ENCODE measurements at regions not wholly inside any gene's neighbourhood (a gene's known extent, or its start where the extent isn't known, plus 50 kb on each side); places are given as distances from the start of the nearest gene placed in this dataset.

GRCh38 chr20:16115911-16116552 lies 457.2 kb downstream of the KIF16B start:
- DNase-seq (ENCODE audit: low read depth): no peak
- no peak for TF ChIP-seq CTCF (conservative IDR thresholded peaks at IDR 0.05; ENCODE audit: control insufficient read depth, insufficient read depth, low read depth, low read length)
- no peak overlapping the region for H3K4me3 ChIP-seq (ENCODE audit: control insufficient read depth, low read depth, low read length)

GRCh38 chr20:16113736-16114135 lies 459.5 kb downstream of the KIF16B start:
- TF ChIP-seq CTCF (conservative IDR thresholded peaks at IDR 0.05; ENCODE audit: control insufficient read depth, insufficient read depth, low read depth, low read length): no peak
- DNase-seq (ENCODE audit: low read depth): no peak
- no peak overlapping the region for H3K4me3 ChIP-seq (ENCODE audit: control insufficient read depth, low read depth, low read length)

DNA sequence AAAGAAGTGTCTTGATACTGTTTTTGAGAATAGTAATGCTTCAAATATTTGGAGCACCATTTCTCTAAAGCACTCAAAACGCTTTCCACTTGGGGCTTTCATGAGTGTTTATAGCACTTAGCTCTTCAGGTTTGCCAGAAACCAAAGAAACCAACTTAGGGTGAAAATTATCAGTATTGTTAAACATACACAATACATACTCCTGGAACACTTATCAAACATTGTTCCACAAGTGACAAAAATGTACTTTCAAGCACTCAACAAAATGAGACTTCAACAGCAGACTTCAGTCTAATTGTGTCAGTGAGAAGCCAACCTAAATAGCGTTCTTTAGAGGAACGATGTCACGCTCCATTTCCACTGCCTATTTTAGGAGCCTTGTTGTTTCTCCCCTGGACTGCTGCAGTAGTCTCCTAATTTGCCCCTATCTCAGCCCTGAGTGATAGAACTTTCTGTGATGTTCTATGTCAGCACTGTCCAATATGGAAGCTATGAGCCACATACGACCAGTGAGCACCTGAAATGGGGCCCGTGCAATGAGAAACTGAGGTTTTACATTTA lies 461.3 kb downstream of the KIF16B start:
- DNase-seq (ENCODE audit: low read depth): no peak
- H3K4me3 ChIP-seq (ENCODE audit: control insufficient read depth, low read depth, low read length): no peak overlapping the region
- TF ChIP-seq CTCF (conservative IDR thresholded peaks at IDR 0.05; ENCODE audit: control insufficient read depth, insufficient read depth, low read depth, low read length): no peak

GRCh38 chr20:16111172-16111832 lies 461.9 kb downstream of the KIF16B start:
- no peak for DNase-seq (ENCODE audit: low read depth)
- no peak overlapping the region for H3K4me3 ChIP-seq (ENCODE audit: control insufficient read depth, low read depth, low read length)
- TF ChIP-seq CTCF (conservative IDR thresholded peaks at IDR 0.05; ENCODE audit: control insufficient read depth, insufficient read depth, low read depth, low read length): no peak

- H3K4me3 ChIP-seq (ENCODE audit: control insufficient read depth, low read depth, low read length): no peak overlapping the region
- no peak for DNase-seq (ENCODE audit: low read depth)
Observed at GRCh38 chr20:16107172-16107870, 465.9 kb downstream of the KIF16B start.

More at GRCh38 chr20:16107172-16107870, 465.9 kb downstream of the KIF16B start:
- no peak for TF ChIP-seq CTCF (conservative IDR thresholded peaks at IDR 0.05; ENCODE audit: control insufficient read depth, insufficient read depth, low read depth, low read length)
